Suprapubic skin (tissue), 3 donors: ENCODE measurements at regions not wholly inside any gene's neighbourhood (a gene's known extent, or its start where the extent isn't known, plus 50 kb on each side); places are given as distances from the start of the nearest gene placed in this dataset.

ENCODE experiments used
- CTCF ChIP-seq, 2 donors: fragments of 200-600 bp in 1 of 2; fragments of 450-650 bp in 1 of 2; sonication (generic) in 1 of 2; IDR thresholded peaks; one replicate each; pipeline ENCODE4 v1.5.1; 2016 to 2019; ENCODE audit warnings: antibody characterized with exemption in 2 of 2, mild to moderate bottlenecking in 1 of 2, moderate library complexity in 1 of 2
- EP300 ChIP-seq: sonication (generic); formaldehyde crosslinking; IDR thresholded peaks from one replicate; pipeline ENCODE4 v1.6.1; 2017; ENCODE audit warnings: antibody characterized with exemption
- POLR2A ChIP-seq, 2 donors: fragments of 450-650 bp; IDR thresholded peaks; one replicate each; pipeline ENCODE4 v1.6.1; 2017; ENCODE audit warnings: antibody characterized with exemption in 2 of 2, mild to moderate bottlenecking in 2 of 2, moderate library complexity in 2 of 2

GRCh38 chr2:185644828-185645227 is 93.8 kb upstream of the FSIP2 start:
- TF ChIP-seq CTCF (IDR thresholded peaks at IDR 0.05) (no peak), EP300 (no peak), POLR2A (IDR thresholded peaks at IDR 0.05) (no peak)
